H9 (cell line): ENCODE measurements at regions not wholly inside any gene's neighbourhood (a gene's known extent, or its start where the extent isn't known, plus 50 kb on each side); places are given as distances from the start of the nearest gene placed in this dataset.

Experiments
- DNase-seq: peaks from one replicate; pipeline ENCODE4 v3.0.0-alpha.2; 2017
- H2AFZ ChIP-seq: one replicate; pipeline ENCODE4 v1.6.1; 2013; ENCODE audit warnings: mild to moderate bottlenecking, low read length, control low read depth, moderate library complexity
- H2AK5ac ChIP-seq: 2 replicates; pipeline ENCODE4 v1.6.1; 2013; ENCODE audit warnings: low read length, control low read depth, mixed read lengths; ENCODE audit not compliant: insufficient read length
- H2BK120ac ChIP-seq: one replicate; pipeline ENCODE4 v1.6.1; 2013; ENCODE audit warnings: low read depth, mild to moderate bottlenecking, low read length, control low read depth, inconsistent platforms; ENCODE audit not compliant: poor library complexity, severe bottlenecking
- H2BK12ac ChIP-seq: 2 replicates; pipeline ENCODE4 v1.6.1; 2013; ENCODE audit warnings: low read length, control low read depth, mixed read lengths, low read depth; ENCODE audit not compliant: insufficient read length
- H2BK15ac ChIP-seq: 2 replicates; pipeline ENCODE4 v1.6.1; 2013; ENCODE audit warnings: low read depth, low read length, control low read depth
- H2BK20ac ChIP-seq: one replicate; pipeline ENCODE4 v1.6.1; 2013; ENCODE audit warnings: low read depth, mild to moderate bottlenecking, low read length, control low read depth, inconsistent platforms; ENCODE audit not compliant: poor library complexity, severe bottlenecking
- H2BK5ac ChIP-seq: 2 replicates; pipeline ENCODE4 v1.6.1; 2013; ENCODE audit warnings: low read length, control low read depth, mixed read lengths; ENCODE audit not compliant: insufficient read length
- H3K14ac ChIP-seq: 2 replicates; pipeline ENCODE4 v1.6.1; 2013; ENCODE audit warnings: low read length, control low read depth; ENCODE audit not compliant: insufficient read depth
- H3K18ac ChIP-seq: 2 replicates; pipeline ENCODE4 v1.6.1; 2013; ENCODE audit warnings: low read depth, mild to moderate bottlenecking, mixed read lengths, low read length, control low read depth; ENCODE audit not compliant: insufficient read length
- H3K23ac ChIP-seq: 2 replicates; pipeline ENCODE4 v1.6.1; 2013; ENCODE audit warnings: low read length, control low read depth, mixed read lengths, low read depth; ENCODE audit not compliant: insufficient read length
- H3K23me2 ChIP-seq: 2 replicates; pipeline ENCODE4 v1.6.1; 2013; ENCODE audit warnings: low read depth, mild to moderate bottlenecking, mixed read lengths, low read length, control low read depth; ENCODE audit not compliant: insufficient read length, poor library complexity, severe bottlenecking
- H3K27ac ChIP-seq: 2 replicates; pipeline ENCODE4 v1.5.1; 2013; ENCODE audit warnings: low read length, control low read depth, mixed read lengths, low read depth; ENCODE audit not compliant: insufficient read length
- H3K27me3 ChIP-seq: 2 replicates; pipeline ENCODE4 v1.6.1; 2013; ENCODE audit warnings: low read length, control low read depth, inconsistent platforms; ENCODE audit not compliant: insufficient read depth
- H3K4ac ChIP-seq: 2 replicates; pipeline ENCODE4 v1.6.1; 2013; ENCODE audit warnings: low read depth, mild to moderate bottlenecking, control low read depth, inconsistent platforms, low read length, moderate library complexity
- H3K4me1 ChIP-seq: 2 replicates; pipeline ENCODE4 v1.6.1; 2013; ENCODE audit warnings: low read length, control low read depth, inconsistent platforms; ENCODE audit not compliant: insufficient read depth
- H3K4me2 ChIP-seq: 2 replicates; pipeline ENCODE4 v1.6.1; 2013; ENCODE audit warnings: low read length, control low read depth, mixed read lengths; ENCODE audit not compliant: insufficient read length, insufficient read depth
- H3K56ac ChIP-seq: 2 replicates; pipeline ENCODE4 v1.6.1; 2013; ENCODE audit warnings: low read depth, mild to moderate bottlenecking, mixed read lengths, low read length, control low read depth; ENCODE audit not compliant: insufficient read length
- H3K79me1 ChIP-seq: 2 replicates; pipeline ENCODE4 v1.6.1; 2013; ENCODE audit warnings: low read depth, mild to moderate bottlenecking, moderate library complexity, low read length, control low read depth, inconsistent platforms; ENCODE audit not compliant: insufficient read depth, poor library complexity, severe bottlenecking
- H3K79me2 ChIP-seq: 2 replicates; pipeline ENCODE4 v1.6.1; 2013; ENCODE audit warnings: low read length, control low read depth, inconsistent platforms; ENCODE audit not compliant: insufficient read depth
- H3K9ac ChIP-seq: 2 replicates; pipeline ENCODE4 v1.6.1; 2013; ENCODE audit warnings: low read length, control low read depth, mixed read lengths; ENCODE audit not compliant: insufficient read length; ENCODE audit errors: extremely low read depth
- H3K9me3 ChIP-seq: one replicate; pipeline ENCODE4 v1.6.1; 2013; ENCODE audit warnings: low read depth, low read length, inconsistent platforms; ENCODE audit not compliant: control insufficient read depth
- H3T11ph ChIP-seq: one replicate; pipeline ENCODE4 v1.6.1; 2013; ENCODE audit warnings: mild to moderate bottlenecking, low read length, control low read depth, inconsistent platforms
- H4K20me1 ChIP-seq: one replicate; pipeline ENCODE4 v1.6.1; 2013; ENCODE audit not compliant: control insufficient read depth, insufficient read length, insufficient read depth
- H4K5ac ChIP-seq: 2 replicates; pipeline ENCODE4 v1.6.1; 2013; ENCODE audit warnings: low read depth, mild to moderate bottlenecking, mixed read lengths, low read length, control low read depth; ENCODE audit not compliant: insufficient read length
- H4K8ac ChIP-seq: replicated peaks from 2 replicates; pipeline ENCODE4 v1.6.1; 2013; ENCODE audit warnings: low read length, control low read depth, mixed read lengths, low read depth; ENCODE audit not compliant: insufficient read length
- H4K91ac ChIP-seq: 2 replicates; pipeline ENCODE4 v1.6.1; 2013; ENCODE audit warnings: low read depth, mild to moderate bottlenecking, moderate library complexity, mixed read lengths, low read length, control low read depth; ENCODE audit not compliant: insufficient read length
- H3K27ac Mint-ChIP-seq, 3 experiments: 2 replicates in 2 of 3; 3 replicates in 1 of 3; pipeline ENCODE4 v1.8.0; 2020 to 2021; ENCODE audit warnings: mixed read lengths in 3 of 3, mild to moderate bottlenecking in 1 of 3, moderate library complexity in 1 of 3
- H3K27me3 Mint-ChIP-seq: 2 replicates; pipeline ENCODE4 v1.8.0; 2021; ENCODE audit warnings: low read depth, mild to moderate bottlenecking, moderate library complexity, mixed read lengths
- H3K36me3 Mint-ChIP-seq, 3 experiments: 2 replicates in 2 of 3; 3 replicates in 1 of 3; pipeline ENCODE4 v1.8.0; 2020 to 2021; ENCODE audit warnings: low read depth in 3 of 3, mixed read lengths in 3 of 3; ENCODE audit not compliant: insufficient read depth in 1 of 3
- H3K4me1 Mint-ChIP-seq, 2 experiments: 2 replicates each; pipeline ENCODE4 v1.8.0; 2020; ENCODE audit warnings: mixed read lengths in 2 of 2
- H3K4me3 Mint-ChIP-seq, 2 experiments: 2 replicates in 1 of 2; 3 replicates in 1 of 2; pipeline ENCODE4 v1.8.0; 2020 to 2021; ENCODE audit warnings: mild to moderate bottlenecking in 2 of 2, mixed read lengths in 2 of 2, moderate library complexity in 1 of 2
- H3K9me3 Mint-ChIP-seq, 2 experiments: 2 replicates in 1 of 2; 3 replicates in 1 of 2; pipeline ENCODE4 v1.8.0; 2020; ENCODE audit warnings: mild to moderate bottlenecking in 2 of 2, mixed read lengths in 2 of 2, moderate library complexity in 1 of 2
- CTCF ChIP-seq: fragments of 200-600 bp; sonication (generic); conservative IDR thresholded peaks from 3 replicates; pipeline ENCODE4 v1.8.0; 2021; ENCODE audit warnings: antibody characterized with exemption, mild to moderate bottlenecking
- WGBS: extraction: QIAGEN DNeasy Blood & Tissue Kit; methylation state at CpG from one replicate; pipeline ENCODE4 v1.1.7; 2013; ENCODE audit warnings: missing lambda C conversion rate, low lambda C conversion rate, mixed read lengths; ENCODE audit not compliant: insufficient read length; ENCODE audit errors: extremely low coverage; 5-methylcytosine and 5-hydroxymethylcytosine counted together

GRCh38 chr20:24894488-24894887 lies 54.6 kb upstream of the CST7 start:
- DNase-seq, result no peak
- H3K79me2 ChIP-seq, result no peaks in the 10 kb centered on the region
- Mint-ChIP-seq H3K4me3 (no peak overlapping the region), H3K27me3 (peaks cover 4% of the 10 kb centered on the region), H3K4me1 (no peaks in the 10 kb centered on the region), H3K36me3 (peaks cover 8 to 11% (median 10%) of the 10 kb centered on the region in 3 experiments), H3K27ac (no peak overlapping the region), H3K9me3 (peaks cover 27 to 31% of the 10 kb centered on the region in 2 experiments)
- no peaks in the 10 kb centered on the region for H3K79me1 ChIP-seq
- no peak overlapping the region for H3K4me2 ChIP-seq
- H2BK12ac ChIP-seq, result no peak overlapping the region
- H3K23ac ChIP-seq, result no peak overlapping the region
- WGBS, result no CpG with 5 or more reads among the region's 4 CpGs
- no peak overlapping the region for H3K56ac ChIP-seq
- no peaks in the 10 kb centered on the region for H3K4me1 ChIP-seq
- no peak overlapping the region for H4K5ac ChIP-seq
- no peaks in the 10 kb centered on the region for H3K27me3 ChIP-seq
- no peak overlapping the region for H2AFZ ChIP-seq
- H2BK5ac ChIP-seq, result no peak overlapping the region
- no peaks in the 10 kb centered on the region for H4K20me1 ChIP-seq
- no peak overlapping the region for H2BK120ac ChIP-seq
- no peak overlapping the region for H2BK20ac ChIP-seq
- no peaks in the 10 kb centered on the region for H3K23me2 ChIP-seq
- no peak overlapping the region for H4K91ac ChIP-seq
- no peak for TF ChIP-seq CTCF
- no peak overlapping the region for H4K8ac ChIP-seq
- H3K18ac ChIP-seq, result no peak overlapping the region
- H2BK15ac ChIP-seq, result no peak overlapping the region
- H2AK5ac ChIP-seq, result no peak overlapping the region
- no peak overlapping the region for H3K14ac ChIP-seq
- no peak overlapping the region for H3K9ac ChIP-seq
- H3T11ph ChIP-seq, result no peak overlapping the region
- peaks cover 14% of the 10 kb centered on the region for H3K9me3 ChIP-seq
- H3K4ac ChIP-seq, result no peak overlapping the region
- H3K27ac ChIP-seq, result no peak overlapping the region
